NCI-H2171 treated with DMSO at 0.1 percent for 48 hours (cell line): ENCODE measurements at regions not wholly inside any gene's neighbourhood (a gene's known extent, or its start where the extent isn't known, plus 50 kb on each side); places are given as distances from the start of the nearest gene placed in this dataset.
"Not testable (repeated sequence)": the region's sequence is repeated elsewhere in the genome, so short reads cannot be mapped to it uniquely, and the experiment has no call there.

Source experiments
- DNase-seq: peaks from one replicate; lab custom pipeline; 2025; lab: John Stamatoyannopoulos, UW

- not testable (repeated sequence) for DNase-seq
Measured at GRCh38 chr5:7299731-7300130, 96.2 kb upstream of the ADCY2 start.

DNA sequence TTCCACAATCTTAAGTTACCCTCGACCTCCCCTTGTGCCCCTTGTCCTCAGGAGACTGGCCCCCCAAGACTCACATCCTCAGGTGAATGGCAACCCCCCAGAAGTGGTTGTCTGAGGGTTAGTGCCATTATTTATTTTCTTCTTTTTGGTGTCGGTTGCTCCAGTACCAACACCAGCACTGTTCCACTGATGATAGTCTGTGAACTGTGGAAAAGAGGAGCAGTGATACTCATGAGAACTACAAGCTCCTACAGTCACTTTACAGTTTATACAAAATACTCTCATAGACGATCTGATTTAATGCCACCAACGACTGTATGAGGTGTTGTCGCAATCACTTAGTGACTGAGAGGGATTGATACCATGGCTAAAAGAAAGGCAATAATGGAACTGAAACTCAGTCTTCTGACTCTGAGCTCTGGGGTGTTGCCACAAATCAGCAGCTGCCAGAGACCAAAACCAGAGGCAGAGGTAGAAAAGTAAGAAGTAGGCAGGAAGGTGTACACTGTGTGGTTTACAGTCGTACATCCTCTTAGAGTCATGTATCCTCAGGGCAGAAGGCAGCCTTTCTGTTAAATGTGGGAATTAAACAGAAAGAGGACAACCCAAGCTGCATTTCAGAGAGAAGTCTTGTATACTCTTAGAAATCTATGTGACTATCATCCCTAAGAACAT lies 90.8 kb upstream of the ADCY2 start:
- not testable (repeated sequence) for DNase-seq

GRCh38 chr5:7306556-7306955 lies 89.4 kb upstream of the ADCY2 start:
- not testable (repeated sequence) for DNase-seq

- not testable (repeated sequence) for DNase-seq
Measured at GRCh38 chr5:7307709-7308108, 88.2 kb upstream of the ADCY2 start.

DNA sequence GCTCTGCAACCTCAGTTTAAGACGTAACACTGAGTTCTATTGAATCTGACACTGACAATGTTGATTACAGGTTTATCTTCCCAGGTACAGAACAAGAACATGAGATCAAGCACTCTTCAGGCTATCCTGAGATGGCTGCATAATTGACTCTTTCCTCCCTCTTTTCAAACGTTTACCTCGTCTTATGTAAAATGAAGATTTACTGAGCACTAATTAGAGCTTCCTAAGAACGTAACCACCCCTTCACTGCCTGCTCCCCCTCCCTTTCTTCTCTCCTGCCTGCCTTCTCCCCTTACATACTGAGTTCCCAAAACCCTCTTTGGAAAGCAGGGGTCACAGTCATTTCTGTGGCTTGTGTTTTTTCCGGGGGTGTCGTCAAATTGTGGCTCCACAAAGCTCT lies 86.2 kb upstream of the ADCY2 start:
- DNase-seq, result not testable (repeated sequence)

GRCh38 chr5:7310656-7311055 lies 85.3 kb upstream of the ADCY2 start:
- DNase-seq, result not testable (repeated sequence)

- DNase-seq, result no peak
Measured at GRCh38 chr5:7315118-7315517, 80.8 kb upstream of the ADCY2 start.

- no peak for DNase-seq
Measured at GRCh38 chr5:7317751-7318150, 78.2 kb upstream of the ADCY2 start.

DNA sequence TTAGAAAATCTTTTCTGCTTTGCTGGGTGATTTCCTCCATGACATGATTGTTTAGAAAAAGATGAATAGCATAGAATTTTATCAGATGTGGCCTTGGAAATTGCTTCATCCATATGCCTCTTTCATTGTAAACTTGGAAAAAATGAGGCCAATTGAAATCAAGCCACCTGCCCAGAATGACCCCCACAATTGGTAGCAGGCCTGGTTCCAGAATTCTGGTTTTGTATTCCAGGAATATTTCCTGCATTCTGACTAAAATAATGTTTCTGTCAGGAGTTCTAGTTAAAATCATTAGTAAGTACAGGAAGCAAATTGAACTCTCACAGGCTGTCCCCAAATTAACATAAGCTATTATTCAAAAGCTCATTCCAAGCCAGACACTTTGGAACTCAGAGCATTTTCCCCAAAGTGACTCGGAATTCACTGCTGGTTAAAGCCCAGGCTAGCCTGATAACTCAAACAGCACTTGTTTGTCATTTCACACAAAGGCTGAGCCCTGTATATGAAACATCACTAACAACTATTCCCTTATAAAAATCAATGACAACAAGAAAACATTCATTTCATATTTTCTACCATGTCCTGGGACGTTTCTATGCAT lies 75.1 kb upstream of the ADCY2 start:
- no peak for DNase-seq

- no peak for DNase-seq
Measured at GRCh38 chr5:7321724-7322123, 74.2 kb upstream of the ADCY2 start.

GRCh38 chr5:7324919-7325318 lies 71.0 kb upstream of the ADCY2 start:
- no peak for DNase-seq

DNA sequence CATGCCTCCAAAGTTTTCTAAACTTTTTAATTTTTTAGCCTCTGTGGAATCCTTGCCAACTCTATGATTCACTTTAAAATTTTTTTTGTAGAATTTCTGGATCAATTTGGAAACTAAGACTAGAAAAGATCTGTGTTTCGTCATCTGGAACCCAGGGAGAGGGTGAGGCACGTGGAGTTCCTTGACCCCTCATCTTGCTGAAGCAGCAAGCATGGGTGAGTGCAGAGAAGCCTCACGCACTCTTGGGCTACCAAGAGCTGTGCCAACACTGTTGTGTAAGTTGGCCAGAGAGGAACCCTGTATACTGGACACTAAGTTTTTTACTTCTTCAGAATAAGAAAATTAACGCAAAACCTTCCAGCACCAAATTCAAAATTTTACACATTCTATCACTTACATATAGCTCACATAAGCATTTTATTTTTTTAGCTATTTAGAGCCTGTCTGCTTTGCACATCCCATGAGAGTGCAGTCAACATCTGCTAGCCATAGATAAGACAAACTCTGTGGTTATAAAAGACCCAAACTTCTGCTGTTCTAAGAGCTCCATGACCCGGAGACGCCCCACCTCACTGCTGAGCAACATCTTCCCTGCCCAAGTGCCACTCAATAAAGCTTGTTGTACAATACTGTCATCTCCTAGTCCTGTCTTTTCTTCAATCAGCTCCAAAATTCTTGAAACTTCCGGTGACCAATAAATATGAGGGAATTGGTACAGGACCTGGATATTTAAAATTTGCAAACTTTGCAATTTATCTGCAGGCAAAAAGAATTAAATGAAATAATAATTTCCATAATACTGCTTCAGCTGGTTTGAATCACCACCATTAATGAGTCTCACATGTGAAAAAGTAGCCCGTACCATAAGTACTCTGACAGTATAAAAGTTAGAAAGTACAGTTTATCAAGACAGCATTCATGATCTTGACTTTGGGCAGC lies 69.7 kb upstream of the ADCY2 start:
- no peak for DNase-seq

DNA sequence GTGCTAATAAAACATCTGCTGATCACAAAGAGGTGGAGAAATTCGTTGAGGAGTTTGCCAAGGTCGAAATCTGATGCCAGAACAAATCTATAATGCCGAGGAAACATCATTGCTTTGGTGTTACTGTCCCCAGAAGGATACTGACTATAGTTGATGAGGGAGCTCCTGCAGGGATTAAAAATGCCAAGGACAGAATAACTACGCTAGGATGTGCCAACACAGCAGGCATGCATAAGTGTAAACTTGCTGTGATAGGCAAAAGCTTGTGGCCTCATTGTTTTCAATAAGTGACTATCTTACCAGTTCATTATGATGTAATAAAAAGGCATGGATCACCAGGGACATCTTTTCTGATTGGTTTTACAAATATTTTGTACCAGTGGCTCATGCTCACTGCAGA lies 66.8 kb upstream of the ADCY2 start:
- DNase-seq, result no peak

GRCh38 chr5:7329712-7330111 lies 66.2 kb upstream of the ADCY2 start:
- no peak for DNase-seq

- DNase-seq, result no peak
Measured at GRCh38 chr5:7330256-7330655, 65.7 kb upstream of the ADCY2 start.

DNA sequence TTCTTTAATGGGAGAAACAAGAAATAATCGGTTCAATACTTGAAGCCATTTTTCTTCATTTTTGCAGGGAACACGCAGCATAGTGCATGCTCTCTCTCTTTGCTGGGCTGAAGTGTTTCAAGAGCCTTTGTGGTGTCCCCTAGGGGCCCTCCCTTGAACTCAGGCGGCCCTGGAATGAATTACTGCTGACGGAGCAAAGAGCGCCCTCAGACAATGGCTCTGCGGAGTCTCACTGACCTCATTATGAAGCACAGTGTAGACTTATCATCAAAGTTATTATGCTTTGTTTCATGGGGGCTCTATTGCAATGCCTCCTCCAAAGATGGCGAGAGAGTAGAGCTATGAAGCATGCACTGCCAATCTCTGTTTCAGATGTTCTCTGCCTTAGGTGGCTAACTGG lies 64.8 kb upstream of the ADCY2 start:
- DNase-seq, result no peak
